GM23338 (cell line): ENCODE measurements at regions not wholly inside any gene's neighbourhood (a gene's known extent, or its start where the extent isn't known, plus 50 kb on each side); places are given as distances from the start of the nearest gene placed in this dataset.

Experiments used
- NANOG ChIP-seq: IDR thresholded peaks from 2 replicates; pipeline ENCODE4 v1.6.1; 2016; ENCODE audit warnings: antibody characterized with exemption, borderline replicate concordance
- POLR2AphosphoS5 ChIP-seq: IDR thresholded peaks from 2 replicates; pipeline ENCODE4 v1.6.1; 2016; ENCODE audit warnings: antibody characterized with exemption, low read depth
- REST ChIP-seq: IDR thresholded peaks from one replicate; pipeline ENCODE4 v1.6.1; 2018; ENCODE audit warnings: antibody characterized with exemption; ENCODE audit not compliant: unreplicated experiment
- ZNF114 ChIP-seq: fragments of 250-450 bp; sonication (Bioruptor Pico); IDR thresholded peaks from 2 replicates; pipeline ENCODE4 v1.5.0; 2020; ENCODE audit warnings: mild to moderate bottlenecking, moderate library complexity
- ZNF462 ChIP-seq: fragments of 250-450 bp; sonication (Bioruptor Pico); IDR thresholded peaks from 2 replicates; pipeline ENCODE4 v1.5.0; 2020; ENCODE audit warnings: mild to moderate bottlenecking, moderate library complexity
- TF ChIP-seq, protein P1 (sequence below), 2 experiments: fragments of 200-600 bp in 1 of 2; sonication (generic) in 1 of 2; conservative IDR thresholded peaks; 2 replicates each; pipeline versions ENCODE4 v1.5.1 to v1.6.1; 2016 to 2017; ENCODE audit warnings: antibody characterized with exemption in 2 of 2, low read depth in 2 of 2, mild to moderate bottlenecking in 2 of 2, moderate library complexity in 1 of 2

- no peak for TF ChIP-seq ZNF462 (CRISPR knock-in tag)
- no peak for TF ChIP-seq POLR2AphosphoS5
- TF ChIP-seq REST: no peak
- TF ChIP-seq NANOG: no peak
- no peak for TF ChIP-seq ZNF114 (CRISPR knock-in tag)
- TF ChIP-seq, protein P1, sequence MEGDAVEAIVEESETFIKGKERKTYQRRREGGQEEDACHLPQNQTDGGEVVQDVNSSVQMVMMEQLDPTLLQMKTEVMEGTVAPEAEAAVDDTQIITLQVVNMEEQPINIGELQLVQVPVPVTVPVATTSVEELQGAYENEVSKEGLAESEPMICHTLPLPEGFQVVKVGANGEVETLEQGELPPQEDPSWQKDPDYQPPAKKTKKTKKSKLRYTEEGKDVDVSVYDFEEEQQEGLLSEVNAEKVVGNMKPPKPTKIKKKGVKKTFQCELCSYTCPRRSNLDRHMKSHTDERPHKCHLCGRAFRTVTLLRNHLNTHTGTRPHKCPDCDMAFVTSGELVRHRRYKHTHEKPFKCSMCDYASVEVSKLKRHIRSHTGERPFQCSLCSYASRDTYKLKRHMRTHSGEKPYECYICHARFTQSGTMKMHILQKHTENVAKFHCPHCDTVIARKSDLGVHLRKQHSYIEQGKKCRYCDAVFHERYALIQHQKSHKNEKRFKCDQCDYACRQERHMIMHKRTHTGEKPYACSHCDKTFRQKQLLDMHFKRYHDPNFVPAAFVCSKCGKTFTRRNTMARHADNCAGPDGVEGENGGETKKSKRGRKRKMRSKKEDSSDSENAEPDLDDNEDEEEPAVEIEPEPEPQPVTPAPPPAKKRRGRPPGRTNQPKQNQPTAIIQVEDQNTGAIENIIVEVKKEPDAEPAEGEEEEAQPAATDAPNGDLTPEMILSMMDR (conservative IDR thresholded peaks at IDR 0.05; ENCODE audit: low read depth in 2 of 2): no peak
Observed at GRCh38 chr17:30599428-30600059, 122.3 kb downstream of the GOSR1 start (continued).
